Left lung (tissue), 4 donors: ENCODE measurements at regions not wholly inside any gene's neighbourhood (a gene's known extent, or its start where the extent isn't known, plus 50 kb on each side); places are given as distances from the start of the nearest gene placed in this dataset.
"Not testable (repeated sequence)": the region's sequence is repeated elsewhere in the genome, so short reads cannot be mapped to it uniquely, and the experiment has no call there.

ENCODE experiments used
- ATAC-seq: fragments of 200-7000 bp; cut with Tn5 transposase; one replicate; pipeline ENCODE4 v1.9.1; 2020; ENCODE audit warnings: moderate library complexity
- DNase-seq, 4 donors: peaks; one replicate each; pipeline ENCODE4 v3.0.0-alpha.2; 2013 to 2020
- H3K27ac ChIP-seq, 2 donors: fragments of 200-600 bp; sonication (generic) in 1 of 2; one replicate each; pipeline versions ENCODE4 v1.5.0 to v1.8.0; 2020 to 2021
- H3K27me3 ChIP-seq, 2 donors: fragments of 200-600 bp; sonication (generic) in 1 of 2; one replicate each; pipeline versions ENCODE4 v1.5.0 to v1.8.0; 2020 to 2021
- H3K36me3 ChIP-seq, 2 donors: fragments of 200-600 bp; sonication (generic) in 1 of 2; one replicate each; pipeline versions ENCODE4 v1.5.0 to v1.8.0; 2020 to 2021
- H3K4me1 ChIP-seq, 2 donors: fragments of 200-600 bp; one replicate each; pipeline ENCODE4 v1.8.0; 2021
- H3K4me3 ChIP-seq, 2 donors: fragments of 200-600 bp; sonication (generic) in 1 of 2; one replicate each; pipeline versions ENCODE4 v1.5.0 to v1.8.0; 2020 to 2021; ENCODE audit warnings: mild to moderate bottlenecking in 1 of 2
- H3K9me3 ChIP-seq, 2 donors: fragments of 200-600 bp; sonication (generic) in 1 of 2; one replicate each; pipeline versions ENCODE4 v1.5.0 to v1.8.0; 2020 to 2021
- CTCF ChIP-seq, 2 donors: fragments of 200-600 bp; sonication (generic) in 1 of 2; IDR thresholded peaks; one replicate each; pipeline versions ENCODE4 v1.5.0 to v1.8.0; 2021; ENCODE audit warnings: antibody characterized with exemption in 2 of 2
- intact Hi-C, 2 donors: fragments of 100-400 bp; cut with DNase I; formaldehyde crosslinking; loops; one replicate each; pipeline versions ENCODE4 v1.11.2 to v1.14.2; 2022
- donor health status: DM: no; HTN: yes; CAD: no.
- donor health status: DM: no; HTN: no; CAD: no.

DNA sequence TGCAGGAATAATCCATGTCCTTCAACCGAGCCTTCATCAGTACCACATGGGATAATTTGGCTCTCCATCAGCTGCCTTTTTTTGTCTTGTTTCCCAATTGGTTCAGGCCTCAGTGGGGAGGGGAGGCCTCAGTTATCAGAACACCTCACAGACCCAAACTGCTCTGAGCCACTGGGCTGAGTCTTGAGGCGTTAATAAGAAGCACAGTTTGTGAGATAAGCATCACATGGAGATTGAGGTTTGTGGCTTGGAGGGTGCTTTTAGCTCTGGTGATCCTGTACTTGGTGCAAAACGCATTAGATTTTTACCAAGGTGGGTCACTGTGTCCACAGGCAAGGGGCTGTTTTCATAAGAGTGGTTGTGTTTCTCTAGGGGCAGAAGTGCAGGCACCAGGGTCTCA is 82.8 kb upstream of the HPF1 start:
- ATAC-seq = no peak
- peaks cover 0 to 8% of the 10 kb centered on the region in 2 donors for H3K27me3 ChIP-seq
- no peaks in the 10 kb centered on the region for H3K36me3 ChIP-seq
- DNase-seq = no peak
- TF ChIP-seq CTCF (IDR thresholded peaks at IDR 0.05) = no peak
- H3K9me3 ChIP-seq = no peaks in the 10 kb centered on the region
- H3K4me1 ChIP-seq = no peaks in the 10 kb centered on the region
- H3K4me3 ChIP-seq = no peak overlapping the region
- H3K27ac ChIP-seq = no peak overlapping the region
- intact Hi-C loops = no loop called here

DNA sequence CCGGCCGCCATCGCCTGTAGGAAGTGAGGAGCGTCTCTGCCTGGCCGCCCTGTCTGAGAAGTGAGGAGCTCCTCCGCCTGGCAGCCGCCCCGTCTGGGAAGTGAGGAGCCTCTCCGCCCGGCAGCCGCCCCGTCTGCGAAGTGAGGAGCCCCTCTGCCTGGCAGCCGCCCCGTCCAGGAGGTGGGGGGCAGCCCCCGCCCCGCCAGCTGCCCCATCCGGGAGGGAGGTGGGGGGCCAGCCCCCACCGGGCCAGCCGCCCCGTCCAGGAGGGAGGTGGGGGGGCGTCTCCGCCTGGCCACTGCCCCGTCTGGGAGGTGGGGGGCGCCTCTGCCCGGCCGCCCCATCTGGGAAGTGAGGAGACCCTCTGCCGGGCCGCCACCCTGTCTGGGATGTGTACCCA is 70.6 kb upstream of the HPF1 start:
- ATAC-seq, H3K27me3 ChIP-seq: not testable (repeated sequence)

GRCh38 chr4:169826634-169827187 is 69.0 kb upstream of the HPF1 start:
- no peaks in the 10 kb centered on the region for H3K4me1 ChIP-seq
- no peak overlapping the region for H3K27ac ChIP-seq
- H3K36me3 ChIP-seq = no peaks in the 10 kb centered on the region
- no peaks in the 10 kb centered on the region for H3K27me3 ChIP-seq
- H3K4me3 ChIP-seq = no peak overlapping the region
- intact Hi-C loops = no loop called here
- H3K9me3 ChIP-seq = no peaks in the 10 kb centered on the region
- no peak for DNase-seq
- TF ChIP-seq CTCF (IDR thresholded peaks at IDR 0.05) = no peak
- no peak for ATAC-seq

More for the DNA sequence above, 70.6 kb upstream of the HPF1 start:
- H3K36me3 ChIP-seq, intact Hi-C loops, H3K9me3 ChIP-seq, H3K4me1 ChIP-seq, H3K27ac ChIP-seq, H3K4me3 ChIP-seq: not testable (repeated sequence)
- DNase-seq = peak in 1 of 4 donors; percentile 66

DNA sequence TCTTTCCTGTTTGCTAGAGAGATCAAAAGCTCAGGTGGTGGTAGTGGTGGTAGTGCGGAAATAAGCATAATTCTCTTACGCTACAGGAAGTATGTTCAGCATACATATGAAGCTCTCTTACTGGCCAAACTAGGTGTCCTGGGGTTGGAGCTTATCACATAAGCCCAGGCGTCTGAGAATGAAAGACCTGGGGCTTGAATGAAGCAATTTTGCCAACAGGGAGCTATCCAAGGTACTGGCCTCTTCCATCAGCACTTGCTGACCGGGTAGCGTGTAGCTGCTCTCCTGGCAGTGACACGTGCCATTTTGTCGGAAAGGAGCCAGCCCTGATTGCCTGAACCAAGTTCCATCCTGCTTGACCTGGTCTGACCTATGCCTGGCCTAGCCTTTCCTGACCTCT is 65.9 kb upstream of the HPF1 start:
- DNase-seq = peak in 2 of 4 donors; percentile 60 to 70
- TF ChIP-seq CTCF (IDR thresholded peaks at IDR 0.05) = no peak
- no peaks in the 10 kb centered on the region for H3K4me1 ChIP-seq
- H3K36me3 ChIP-seq = no peaks in the 10 kb centered on the region
- no peaks in the 10 kb centered on the region for H3K27me3 ChIP-seq
- H3K27ac ChIP-seq = no peak overlapping the region
- ATAC-seq = peak; percentile 76
- intact Hi-C loops = no loop called here
- H3K4me3 ChIP-seq = no peak overlapping the region
- H3K9me3 ChIP-seq = no peaks in the 10 kb centered on the region

- Histone ChIP-seq H3K4me1 (no peaks in the 10 kb centered on the region), H3K27me3 (peaks cover 0 to under 1% of the 10 kb centered on the region in 2 donors), H3K9me3 (no peaks in the 10 kb centered on the region), H3K36me3 (no peaks in the 10 kb centered on the region), H3K27ac (no peak overlapping the region), H3K4me3 (no peak overlapping the region)
- no peak for ATAC-seq
- no peak for DNase-seq
- no peak for TF ChIP-seq CTCF (IDR thresholded peaks at IDR 0.05)
- intact Hi-C loops = no loop called here
Measured at GRCh38 chr4:169821402-169821801, 63.7 kb upstream of the HPF1 start.

- Histone ChIP-seq H3K36me3 (no peaks in the 10 kb centered on the region), H3K27ac (no peak overlapping the region), H3K27me3 (peaks cover 0 to 6% of the 10 kb centered on the region in 2 donors), H3K4me3 (no peak overlapping the region), H3K4me1 (no peaks in the 10 kb centered on the region), H3K9me3 (no peaks in the 10 kb centered on the region)
- ATAC-seq (no peak), DNase-seq (no peak)
- no peak for TF ChIP-seq CTCF (IDR thresholded peaks at IDR 0.05)
- intact Hi-C loops = no loop called here
Measured at GRCh38 chr4:169818063-169818679, 60.4 kb upstream of the HPF1 start.
